Right cardiac atrium (tissue), 5 donors: ENCODE measurements at regions not wholly inside any gene's neighbourhood (a gene's known extent, or its start where the extent isn't known, plus 50 kb on each side); places are given as distances from the start of the nearest gene placed in this dataset.

Experiments
- ATAC-seq, 2 donors: fragments of 200-7000 bp; cut with Tn5 transposase; one replicate each; pipeline versions ENCODE4 v1.8.0 to v1.9.1; 2020; ENCODE audit warnings: moderate library complexity in 2 of 2, mild to moderate bottlenecking in 1 of 2
- DNase-seq, 3 donors: peaks; one replicate each; pipeline ENCODE4 v3.0.0-alpha.2; 2020
- H3K27ac ChIP-seq: one replicate; pipeline ENCODE4 v1.5.1; 2013; ENCODE audit warnings: mild to moderate bottlenecking, low read length, control low read depth, moderate library complexity
- H3K27me3 ChIP-seq: one replicate; pipeline ENCODE4 v1.6.1; 2013; ENCODE audit not compliant: control insufficient read depth, insufficient read depth
- H3K4me1 ChIP-seq: one replicate; pipeline ENCODE4 v1.6.1; 2013; ENCODE audit warnings: low read length; ENCODE audit not compliant: control insufficient read depth, insufficient read depth
- H3K4me3 ChIP-seq: one replicate; pipeline ENCODE4 v1.5.1; 2013; ENCODE audit warnings: low read length, control low read depth
- H3K9me3 ChIP-seq: one replicate; pipeline ENCODE4 v1.6.1; 2013; ENCODE audit warnings: low read length; ENCODE audit not compliant: control insufficient read depth
- WGBS: extraction: QIAGEN DNeasy Blood & Tissue Kit; methylation state at CpG from one replicate; pipeline ENCODE4 v1.1.7; 2013; 5-methylcytosine and 5-hydroxymethylcytosine counted together
- intact Hi-C, 4 donors: fragments of 100-400 bp; cut with DNase I; formaldehyde crosslinking; loops; one replicate each; pipeline versions ENCODE4 v1.11.0 to v1.14.0; 2022 to 2023
- donor health status: healthy with polysubstance abuse.
- donor health status: DM: no; HTN: yes; CAD: no.
- donor health status: DM: no; HTN: no; CAD: no.
- donor health status: DM: no; HTN: yes; CAD: no; lungs with severe emphysema.
- donor health status: DM: yes; HTN: yes; CAD: no.

DNA sequence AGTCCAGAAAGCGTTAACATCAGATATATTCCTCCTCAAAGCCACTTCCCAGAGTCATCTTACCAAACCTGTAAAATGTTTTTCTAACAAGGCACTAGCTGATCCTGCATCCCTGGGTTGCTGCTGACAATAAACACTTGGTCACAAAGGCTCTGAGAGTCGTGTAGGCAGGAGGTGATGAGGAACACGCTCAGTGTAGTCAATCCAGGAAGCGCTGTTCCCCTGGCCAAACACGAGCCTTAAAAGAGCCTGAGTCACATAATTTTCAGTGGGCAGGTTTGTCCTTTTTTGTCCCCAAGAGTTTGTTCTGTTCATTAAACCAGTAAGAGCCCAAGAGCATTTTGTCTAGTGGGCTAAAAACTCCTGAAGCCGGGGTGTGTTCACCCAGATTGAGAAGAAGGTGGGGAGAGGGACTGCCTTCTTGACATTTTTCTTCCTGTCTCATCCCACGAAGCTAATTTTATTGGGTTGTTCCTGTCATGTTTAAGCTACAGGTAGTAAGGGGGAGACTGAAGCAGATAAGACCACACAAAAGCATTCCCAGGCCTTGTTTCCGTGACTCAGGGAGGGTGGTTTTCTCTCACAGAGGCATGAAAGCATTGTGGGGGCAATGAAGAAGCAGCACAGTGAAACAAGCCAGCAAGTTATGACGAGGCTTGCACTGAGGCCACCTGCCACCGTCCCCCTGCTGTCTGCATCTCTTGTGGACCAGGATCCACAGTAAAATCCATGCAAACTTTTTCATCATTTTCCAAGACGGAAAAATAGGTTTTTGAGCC lies 73.7 kb downstream of the FOXB1 start:
- DNase-seq (no peak), ATAC-seq (no peak)
- Histone ChIP-seq H3K27me3 (peaks cover 7% of the 10 kb centered on the region), H3K4me3 (no peak overlapping the region), H3K27ac (no peak overlapping the region), H3K4me1 (no peaks in the 10 kb centered on the region), H3K9me3 (peaks cover 4% of the 10 kb centered on the region)
- WGBS = 58% methylated on average over 11 of the region's 11 CpGs
- intact Hi-C loops = no loop called here

DNA sequence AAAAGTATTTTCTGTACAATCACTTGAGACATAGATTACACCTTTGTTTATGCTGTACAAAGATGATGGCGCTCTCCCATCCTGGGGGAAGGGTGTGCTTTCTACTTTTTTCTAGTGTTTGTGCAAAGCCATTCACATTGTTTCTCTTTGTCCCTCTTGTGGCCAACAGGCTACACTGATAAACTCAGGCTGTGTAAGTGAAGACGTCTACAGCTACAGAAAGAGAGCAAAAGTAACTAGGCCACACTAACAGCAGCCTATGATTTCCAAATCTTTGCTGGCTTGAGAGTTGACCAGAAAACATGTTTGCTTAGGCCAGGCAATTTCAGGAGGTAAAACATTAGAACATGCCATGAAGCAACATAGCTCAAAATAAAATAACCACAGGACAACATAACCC lies 75.1 kb downstream of the FOXB1 start:
- H3K9me3 ChIP-seq = no peaks in the 10 kb centered on the region
- intact Hi-C loops = no loop called here
- 67% methylated on average over 2 of the region's 2 CpGs for WGBS
- no peaks in the 10 kb centered on the region for H3K4me1 ChIP-seq
- H3K4me3 ChIP-seq = no peak overlapping the region
- H3K27ac ChIP-seq = no peak overlapping the region
- H3K27me3 ChIP-seq = peaks cover 7% of the 10 kb centered on the region
- ATAC-seq = no peak
- DNase-seq = no peak

DNA sequence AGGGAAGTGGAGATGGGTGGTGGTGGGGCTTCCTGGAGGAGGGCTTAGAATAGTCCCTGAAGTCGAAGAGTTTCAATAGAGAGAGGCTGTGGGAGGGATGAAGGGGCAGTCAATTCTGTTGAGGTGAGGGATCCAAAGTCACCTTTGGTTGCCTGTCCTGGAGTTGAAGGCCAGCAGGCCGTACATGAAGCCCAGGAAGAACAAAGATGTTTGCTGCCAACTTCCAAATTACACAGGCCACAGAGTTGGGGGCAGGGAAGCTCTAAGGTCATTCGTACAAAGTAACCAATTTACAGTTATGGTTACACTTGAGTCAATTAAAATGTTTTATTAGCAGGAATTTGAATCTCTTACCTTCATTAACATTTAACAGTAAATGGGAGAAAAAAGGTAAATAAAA lies 77.9 kb downstream of the FOXB1 start:
- intact Hi-C loops = no loop called here
- WGBS = 82% methylated on average over 3 of the region's 3 CpGs
- H3K27me3 ChIP-seq = peaks cover 3% of the 10 kb centered on the region
- no peaks in the 10 kb centered on the region for H3K9me3 ChIP-seq
- no peak overlapping the region for H3K4me3 ChIP-seq
- DNase-seq (no peak), ATAC-seq (no peak)
- no peaks in the 10 kb centered on the region for H3K4me1 ChIP-seq
- no peak overlapping the region for H3K27ac ChIP-seq

DNA sequence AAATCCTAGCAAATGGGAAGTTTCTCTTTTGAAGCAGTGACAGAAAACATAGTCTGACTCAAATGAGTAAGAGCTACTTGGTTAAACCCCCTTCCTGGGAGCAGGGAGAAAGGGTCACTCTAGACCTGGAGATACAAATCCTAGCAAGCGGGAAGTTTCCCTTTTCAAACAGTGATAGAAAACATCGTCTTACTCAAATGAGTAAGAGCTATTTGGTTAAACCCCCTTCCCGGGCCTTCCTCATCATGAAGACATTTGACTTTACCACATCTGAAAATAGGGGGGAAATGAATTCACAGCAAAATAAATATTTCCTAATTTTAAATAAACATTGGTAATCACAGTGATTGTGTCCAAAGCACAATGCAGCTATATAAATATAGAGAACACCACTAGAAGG lies 79.2 kb downstream of the FOXB1 start:
- no peak overlapping the region for H3K4me3 ChIP-seq
- H3K27me3 ChIP-seq = peaks cover 3% of the 10 kb centered on the region
- intact Hi-C loops = no loop called here
- DNase-seq (no peak), ATAC-seq (no peak)
- no peaks in the 10 kb centered on the region for H3K4me1 ChIP-seq
- H3K27ac ChIP-seq = no peak overlapping the region
- no peaks in the 10 kb centered on the region for H3K9me3 ChIP-seq
- WGBS = 88% methylated on average over 3 of the region's 3 CpGs

DNA sequence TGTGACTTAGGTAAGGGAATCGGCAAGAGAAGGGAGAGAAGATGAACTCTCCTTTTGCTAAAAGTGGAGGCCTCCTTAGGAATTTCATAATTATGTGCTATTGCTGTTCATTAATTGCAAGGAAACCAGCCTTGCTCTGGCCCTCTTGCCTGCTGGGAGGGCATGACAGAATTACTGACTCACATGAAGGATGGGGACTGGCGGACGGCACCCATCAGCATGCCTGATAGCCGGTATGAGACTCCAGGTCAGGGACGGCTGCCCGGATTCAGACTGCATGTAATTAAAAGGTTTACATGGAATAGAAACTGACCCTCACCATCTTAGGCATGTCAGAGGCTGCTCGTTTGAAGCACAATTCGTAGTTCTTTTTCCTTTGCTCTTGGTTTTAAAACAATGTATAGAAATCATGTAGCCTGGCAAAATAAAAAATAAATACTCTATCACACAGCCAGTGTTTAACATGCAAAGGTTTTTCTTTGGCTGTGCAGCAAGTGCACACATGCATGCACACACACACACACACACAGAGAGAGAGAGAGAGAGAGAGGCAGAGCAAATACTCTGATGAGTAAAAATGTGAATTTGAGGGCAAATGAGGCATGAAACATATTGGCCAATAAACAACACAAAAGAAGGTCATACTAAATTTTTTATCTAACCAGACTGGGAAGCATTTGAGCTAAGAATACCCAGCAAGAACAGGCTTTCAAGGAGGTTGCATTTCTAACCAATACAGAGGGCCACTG lies 82.7 kb downstream of the FOXB1 start:
- no peaks in the 10 kb centered on the region for H3K4me1 ChIP-seq
- peaks cover 3% of the 10 kb centered on the region for H3K27me3 ChIP-seq
- no peak for ATAC-seq

DNA sequence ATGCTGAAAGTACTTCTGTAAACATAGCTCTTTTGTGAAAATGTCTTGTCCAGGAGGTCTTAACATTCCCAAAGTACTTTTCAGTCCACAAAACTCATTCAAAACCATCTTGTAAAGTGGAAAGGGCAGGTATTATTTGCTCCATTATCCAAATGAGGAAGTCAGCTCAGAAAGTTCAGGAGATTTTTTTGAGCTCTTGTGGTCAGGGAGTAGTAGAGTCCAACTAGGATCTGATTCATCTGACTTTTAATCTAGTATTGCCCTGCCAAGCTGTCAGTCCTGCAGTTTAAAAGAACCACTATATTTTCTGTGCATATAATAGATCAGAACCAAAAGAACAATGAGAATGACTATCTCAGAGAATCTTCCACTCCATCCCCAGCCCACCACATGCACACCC lies 83.5 kb downstream of the FOXB1 start:
- no peaks in the 10 kb centered on the region for H3K9me3 ChIP-seq
- ATAC-seq = no peak
- peaks cover 3% of the 10 kb centered on the region for H3K27me3 ChIP-seq
- no peaks in the 10 kb centered on the region for H3K4me1 ChIP-seq
- intact Hi-C loops = no loop called here
- no peak for DNase-seq
- H3K4me3 ChIP-seq = no peak overlapping the region
- no peak overlapping the region for H3K27ac ChIP-seq

More for the DNA sequence above, 82.7 kb downstream of the FOXB1 start:
- H3K9me3 ChIP-seq = no peaks in the 10 kb centered on the region
- H3K27ac ChIP-seq = no peak overlapping the region
- no peak for DNase-seq
- no peak overlapping the region for H3K4me3 ChIP-seq
- intact Hi-C loops = no loop called here
- WGBS = 70% methylated on average over 8 of the region's 8 CpGs

DNA sequence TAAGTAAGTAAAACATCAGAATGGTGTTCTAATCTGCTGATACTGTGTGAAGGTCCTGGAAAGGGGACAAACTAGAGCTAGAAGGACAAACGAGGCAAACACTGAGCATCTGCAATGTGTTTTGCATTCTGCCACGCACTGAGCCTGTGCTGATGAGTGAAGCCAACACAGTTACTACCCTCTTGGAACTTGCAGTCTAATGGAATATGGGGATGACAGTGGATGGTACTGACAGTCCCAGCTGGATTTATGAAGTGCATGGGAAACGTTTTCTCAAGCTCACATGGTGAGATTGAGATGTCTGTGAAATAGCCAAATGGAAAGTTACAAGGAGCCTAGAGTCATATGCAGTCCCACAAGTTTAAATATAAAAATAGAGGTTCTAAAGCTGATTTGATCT lies 86.6 kb downstream of the FOXB1 start:
- H3K27me3 ChIP-seq = no peaks in the 10 kb centered on the region
- intact Hi-C loops = no loop called here
- DNase-seq (no peak), ATAC-seq (no peak)
- no peak overlapping the region for H3K4me3 ChIP-seq
- no peaks in the 10 kb centered on the region for H3K9me3 ChIP-seq
- H3K4me1 ChIP-seq = no peaks in the 10 kb centered on the region
- WGBS = 42% methylated on average over 3 of the region's 3 CpGs
- H3K27ac ChIP-seq = no peak overlapping the region

DNA sequence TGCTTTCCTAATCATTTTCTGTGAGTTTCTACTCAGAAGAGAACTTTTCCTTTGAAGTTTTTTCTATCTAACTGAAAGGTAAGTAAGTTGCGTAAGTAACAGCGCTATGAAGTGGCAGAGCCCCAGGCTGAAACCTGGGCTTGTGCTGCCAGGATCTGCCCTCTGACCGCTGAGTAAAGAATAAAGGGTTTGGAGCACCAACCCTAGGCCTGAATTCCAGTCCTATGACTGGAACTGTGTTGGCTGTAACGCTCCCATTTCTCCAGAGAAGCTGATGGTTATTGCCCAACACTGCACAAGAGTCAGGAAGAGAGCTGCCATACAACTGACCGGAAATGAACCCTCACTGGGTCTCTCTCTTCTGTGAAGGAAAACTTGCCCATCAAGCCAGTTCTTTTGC lies 87.0 kb downstream of the FOXB1 start:
- 75% methylated on average over 5 of the region's 5 CpGs for WGBS

DNA sequence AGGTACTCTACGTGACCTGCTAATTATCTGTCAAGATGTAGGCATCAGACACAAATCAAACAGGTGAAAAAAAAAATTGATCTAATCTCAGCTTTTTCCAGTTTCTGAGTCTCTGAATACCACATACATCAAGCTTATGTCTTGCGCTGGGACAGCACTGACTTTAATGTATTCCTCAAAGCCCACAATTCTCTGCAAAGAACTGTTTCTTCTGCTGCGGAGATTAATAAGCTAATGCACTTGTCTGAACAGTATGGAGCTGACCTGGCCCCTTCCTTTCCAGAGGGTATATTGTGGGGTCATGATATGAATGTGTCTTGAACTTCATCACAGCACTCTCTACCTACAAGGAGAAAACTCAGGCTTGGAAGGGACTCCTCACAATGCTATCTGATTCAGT lies 87.8 kb downstream of the FOXB1 start:
- H3K4me3 ChIP-seq = no peak overlapping the region
- intact Hi-C loops = no loop called here
- H3K27me3 ChIP-seq = no peaks in the 10 kb centered on the region
- ATAC-seq (no peak), DNase-seq (no peak)
- WGBS = 93% methylated on average over 3 of the region's 3 CpGs
- no peaks in the 10 kb centered on the region for H3K9me3 ChIP-seq
- no peak overlapping the region for H3K27ac ChIP-seq
- H3K4me1 ChIP-seq = no peaks in the 10 kb centered on the region

More for the DNA sequence above, 87.0 kb downstream of the FOXB1 start:
- Histone ChIP-seq H3K9me3 (no peaks in the 10 kb centered on the region), H3K27ac (no peak overlapping the region), H3K4me3 (no peak overlapping the region), H3K4me1 (no peaks in the 10 kb centered on the region), H3K27me3 (no peaks in the 10 kb centered on the region)
- ATAC-seq (peak; percentile 66 to 83), DNase-seq (peak in 1 of 3 donors; percentile 12)
- intact Hi-C loops = no loop called here

DNA sequence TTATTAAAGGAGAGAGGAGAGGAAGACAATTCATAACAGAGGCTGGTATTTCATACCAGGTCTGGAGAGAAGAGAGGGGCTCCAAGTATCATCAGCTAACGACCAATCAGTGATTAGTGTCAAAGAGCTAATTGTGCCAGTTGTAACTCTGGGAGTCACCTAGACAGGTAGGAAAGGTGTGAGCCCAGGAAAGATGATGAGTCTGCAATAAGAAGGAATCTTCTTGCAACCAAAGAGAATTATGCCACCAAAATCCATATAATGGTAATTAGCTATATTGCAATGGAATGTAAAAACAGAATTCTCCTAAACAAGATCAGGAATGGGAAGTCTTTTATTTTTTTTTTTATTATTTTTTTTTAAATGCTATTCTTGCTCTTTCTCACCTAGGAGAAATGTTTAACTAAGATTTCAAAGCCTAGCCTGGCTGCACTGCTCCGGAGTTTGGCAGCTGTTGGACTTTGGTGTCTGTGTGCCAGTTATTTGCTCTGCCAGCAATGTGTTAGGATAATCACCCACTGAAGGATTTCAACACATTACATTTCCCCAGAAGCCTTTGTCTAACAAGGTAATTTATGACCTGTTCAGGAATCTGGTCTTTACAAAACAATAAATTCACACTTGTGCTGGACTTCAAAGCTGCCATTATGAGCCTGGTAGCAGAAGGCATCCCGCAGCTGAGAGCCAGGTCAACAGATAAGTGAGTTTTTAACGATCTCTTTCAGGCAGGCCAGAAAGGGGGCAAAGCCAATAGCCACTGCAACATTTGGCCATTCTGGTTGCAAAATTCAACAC lies 89.4 kb downstream of the FOXB1 start:
- WGBS = 41% methylated on average over 4 of the region's 4 CpGs
- H3K27me3 ChIP-seq = no peaks in the 10 kb centered on the region
- H3K4me1 ChIP-seq = no peaks in the 10 kb centered on the region
- intact Hi-C loops = no loop called here
- no peak overlapping the region for H3K27ac ChIP-seq
- ATAC-seq = peak in 1 of 2 donors; percentile 54
- no peak overlapping the region for H3K4me3 ChIP-seq
- no peak for DNase-seq
- no peaks in the 10 kb centered on the region for H3K9me3 ChIP-seq

DNA sequence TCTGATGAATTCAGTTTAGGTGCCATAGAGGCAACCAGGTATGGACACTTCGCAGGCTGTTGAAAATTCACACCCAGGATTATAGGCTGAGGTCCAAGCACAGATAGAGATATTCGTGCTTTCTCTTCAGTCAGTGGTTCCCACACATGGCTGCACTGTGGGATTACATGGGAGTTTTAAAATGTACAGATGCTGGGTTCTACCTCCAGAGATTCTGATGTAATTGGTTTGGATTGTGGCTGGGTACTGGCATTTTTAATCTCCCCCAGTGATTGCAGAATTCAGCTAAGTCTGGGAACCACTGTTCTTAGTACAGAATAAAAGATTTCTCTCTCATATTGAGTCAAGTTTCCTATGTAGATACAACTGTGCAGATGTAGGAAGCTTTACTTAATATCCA lies 91.6 kb downstream of the FOXB1 start:
- no peak for DNase-seq
- H3K27me3 ChIP-seq = no peaks in the 10 kb centered on the region
- H3K9me3 ChIP-seq = no peaks in the 10 kb centered on the region
- WGBS = 65% methylated on average over 2 of the region's 2 CpGs
- intact Hi-C loops = no loop called here
- no peaks in the 10 kb centered on the region for H3K4me1 ChIP-seq
- H3K27ac ChIP-seq = no peak overlapping the region
- no peak overlapping the region for H3K4me3 ChIP-seq
- no peak for ATAC-seq
